ENCODE measurements at regions not wholly inside any gene's neighbourhood (a gene's known extent, or its start where the extent isn't known, plus 50 kb on each side); places are given as distances from the start of the nearest gene placed in this dataset.

GRCh38 chrX:138254001-138254400 is 457.5 kb downstream of the FGF13 start:
- no peak for TF ChIP-seq CTCF (IDR thresholded peaks at IDR 0.05)
- no peak for TF ChIP-seq EP300 (IDR thresholded peaks at IDR 0.05)
- TF ChIP-seq POLR2A (IDR thresholded peaks at IDR 0.05) = no peak
